Stimulated activated CD4-positive, alpha-beta T cell treated with anti-CD3 and anti-CD28 coated beads, Interleukin-4, amount 100 ng/mL, for 24 hours (primary cell): ENCODE measurements at regions not wholly inside any gene's neighbourhood (a gene's known extent, or its start where the extent isn't known, plus 50 kb on each side); places are given as distances from the start of the nearest gene placed in this dataset.
"Not testable (repeated sequence)": the region's sequence is repeated elsewhere in the genome, so short reads cannot be mapped to it uniquely, and the experiment has no call there.

Experiments used
- DNase-seq: peaks from one replicate; pipeline ENCODE4 v3.0.0-alpha.2; 2020

DNA sequence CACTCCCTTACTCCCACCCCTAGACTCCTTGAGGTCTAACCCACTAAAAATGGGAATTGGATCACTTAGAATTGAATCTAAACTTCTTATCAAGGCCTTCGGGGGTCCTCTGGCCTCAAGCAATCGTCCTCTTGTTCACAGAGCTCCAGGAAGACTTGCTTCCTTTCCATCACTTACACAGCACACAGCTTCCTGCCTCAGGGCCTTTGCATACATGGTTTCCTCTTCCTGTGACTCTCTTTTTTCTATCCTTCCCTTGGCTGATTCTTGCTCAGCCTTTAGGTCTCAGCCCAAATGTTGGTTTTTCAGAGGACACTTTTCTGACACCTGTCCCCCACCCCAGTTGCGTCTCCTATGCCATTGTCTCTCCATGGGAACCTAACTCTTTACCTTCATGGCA, 50.0 kb upstream of the ALDH1B1 start:
- DNase-seq, result no peak

DNA sequence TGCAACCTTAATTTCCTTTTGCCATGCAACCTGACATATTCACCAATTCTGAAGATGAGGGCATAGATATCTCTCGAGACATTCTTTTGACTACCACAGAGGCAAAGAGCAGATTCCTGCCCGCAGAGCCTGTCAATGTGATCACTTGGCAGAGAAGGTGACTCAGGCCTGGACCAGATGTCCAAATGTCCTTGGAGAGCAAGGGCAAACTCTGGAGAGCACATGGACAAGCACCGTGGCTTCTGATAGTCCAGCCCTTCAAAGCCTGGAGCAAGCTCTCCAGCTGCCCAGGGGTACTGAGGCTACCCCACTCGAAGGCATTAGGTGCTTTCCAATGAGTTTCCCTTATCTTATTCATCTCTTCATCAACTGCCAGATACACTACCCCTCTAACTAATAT, 50.4 kb upstream of the ALDH1B1 start:
- DNase-seq, result no peak

DNA sequence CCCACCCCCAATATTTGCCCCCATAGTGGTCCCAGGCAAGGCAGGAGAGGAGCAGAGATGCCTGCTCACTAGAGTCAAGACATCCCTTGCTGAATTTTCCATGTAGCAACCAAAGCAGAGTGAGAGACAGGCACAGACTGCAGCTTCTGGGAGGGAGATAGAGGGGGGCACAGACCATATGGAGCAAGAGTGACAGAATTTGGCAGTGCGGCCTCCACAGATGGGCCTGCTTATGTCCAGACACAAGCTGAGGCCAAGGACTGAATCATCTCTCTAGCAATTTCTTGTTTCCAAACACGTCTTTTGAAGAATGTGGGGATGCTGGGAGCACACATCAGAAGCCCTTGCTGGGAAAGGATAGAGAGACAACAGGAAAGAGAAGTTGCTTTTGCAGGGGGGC, 53.0 kb upstream of the ALDH1B1 start:
- no peak for DNase-seq

DNA sequence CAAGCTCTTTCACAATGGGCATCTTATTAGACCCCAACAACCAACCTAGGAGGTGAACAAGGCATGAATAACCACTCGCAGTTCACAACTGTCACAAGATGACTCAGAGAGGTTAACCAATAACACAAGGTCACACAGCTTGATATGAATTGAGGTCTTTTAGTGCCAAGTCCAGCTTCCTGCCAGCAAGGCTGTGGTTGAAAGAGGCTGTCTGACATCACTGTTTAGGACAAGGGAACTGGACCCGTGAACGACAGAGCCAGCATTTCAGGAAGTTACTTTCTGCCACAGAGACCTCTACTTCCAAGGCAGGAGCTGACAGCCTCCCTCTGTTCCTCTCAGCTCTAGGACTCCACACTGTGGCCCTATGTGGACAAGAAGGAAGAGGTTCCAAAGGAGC, 53.4 kb upstream of the ALDH1B1 start:
- no peak for DNase-seq

DNA sequence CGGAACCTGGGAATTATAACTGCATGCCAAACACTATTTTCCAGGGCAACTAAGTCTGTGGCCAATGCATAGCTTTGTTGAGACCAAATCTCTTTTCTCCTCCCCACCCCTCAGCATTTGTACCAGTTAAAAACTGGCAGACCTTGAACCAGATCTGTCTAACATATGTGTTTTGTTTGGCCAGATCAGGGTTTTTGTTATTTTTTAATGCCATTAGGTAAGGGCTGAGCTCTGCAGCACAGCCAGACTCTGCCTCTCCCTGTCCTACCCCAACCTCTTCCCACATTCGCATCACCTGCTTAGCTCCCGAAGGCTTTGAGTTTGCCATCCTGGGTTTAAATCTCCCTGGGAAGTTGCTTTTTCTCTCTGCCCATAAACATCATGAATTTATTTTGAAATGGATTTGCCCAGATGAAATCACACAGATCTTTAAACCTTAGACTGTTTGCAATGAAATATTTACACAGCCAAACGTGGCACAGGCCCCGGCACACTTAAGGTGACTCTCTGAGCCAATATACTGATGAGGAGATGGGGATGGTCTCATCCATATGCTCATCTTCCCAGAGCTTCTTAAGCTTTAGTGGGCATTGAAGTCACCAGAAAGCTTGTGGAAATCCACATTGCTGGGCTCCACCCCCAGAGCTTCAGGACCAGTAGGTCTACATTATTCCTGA, 54.0 kb upstream of the ALDH1B1 start:
- DNase-seq, result no peak

DNA sequence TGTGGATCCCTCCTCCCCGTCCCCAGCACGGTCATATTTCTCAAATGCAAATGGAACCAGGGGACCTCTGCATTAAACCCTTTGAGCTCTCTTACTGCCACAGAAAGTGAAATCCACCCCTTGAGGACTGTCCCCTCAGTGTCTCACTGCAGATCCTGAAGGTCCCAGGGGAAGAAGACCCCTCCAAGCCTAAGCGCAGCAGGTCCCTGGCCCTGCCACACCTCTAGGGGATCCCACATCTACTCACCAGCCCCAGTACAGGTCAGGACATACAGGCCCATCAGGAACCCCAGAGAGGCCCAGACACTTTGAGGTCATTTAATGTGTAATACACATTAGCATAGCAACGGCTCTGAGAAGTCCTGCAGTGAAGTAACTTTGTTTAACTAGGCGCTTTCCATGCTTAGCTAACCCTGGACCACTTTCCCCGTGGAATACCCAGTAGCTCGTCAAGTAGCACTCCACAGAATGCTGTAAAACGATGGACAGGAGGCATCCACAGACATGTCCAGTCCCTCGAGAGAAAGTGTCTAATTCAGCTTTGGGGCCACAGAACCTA, 54.7 kb upstream of the ALDH1B1 start:
- DNase-seq, result no peak

DNA sequence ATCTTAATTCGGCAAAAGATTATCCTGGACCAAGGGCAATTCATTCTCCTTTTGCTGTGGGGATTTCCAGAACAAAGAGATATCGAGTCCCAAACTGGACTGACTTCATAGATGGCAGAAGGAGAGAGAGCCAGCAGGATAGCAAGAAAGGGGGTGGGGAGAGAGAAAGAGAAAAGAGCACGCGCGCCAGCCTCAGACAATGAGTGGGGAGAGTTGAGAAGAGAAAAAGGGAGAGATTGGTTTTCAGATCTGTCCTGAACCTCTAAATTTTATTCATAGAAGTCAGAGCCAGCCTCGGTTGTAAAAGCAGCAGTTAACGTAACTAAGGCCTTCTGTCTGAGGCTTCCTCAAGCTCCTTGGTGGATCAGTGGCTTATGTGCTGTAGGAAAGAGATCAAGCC, 55.3 kb upstream of the ALDH1B1 start:
- DNase-seq, result no peak

DNA sequence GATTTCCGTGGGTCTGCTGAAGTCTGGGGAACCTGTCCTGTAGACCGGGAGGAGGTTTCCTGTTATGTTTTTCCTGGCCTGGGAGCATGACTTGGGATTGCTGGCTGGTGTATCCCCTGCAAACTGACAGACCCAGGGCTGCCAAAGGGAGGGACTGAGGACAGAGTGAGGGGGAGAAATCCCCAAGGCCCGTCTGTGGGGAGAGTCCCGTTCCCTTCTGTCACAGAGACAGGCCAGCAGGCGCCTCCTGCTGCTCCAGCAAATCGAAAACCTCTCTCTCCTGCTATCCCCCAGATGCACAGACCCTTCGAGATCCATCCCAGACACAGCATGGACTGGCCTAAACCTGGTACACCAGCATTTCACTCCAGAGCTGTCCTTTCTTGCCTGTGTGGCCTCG, 56.2 kb upstream of the ALDH1B1 start:
- no peak for DNase-seq

DNA sequence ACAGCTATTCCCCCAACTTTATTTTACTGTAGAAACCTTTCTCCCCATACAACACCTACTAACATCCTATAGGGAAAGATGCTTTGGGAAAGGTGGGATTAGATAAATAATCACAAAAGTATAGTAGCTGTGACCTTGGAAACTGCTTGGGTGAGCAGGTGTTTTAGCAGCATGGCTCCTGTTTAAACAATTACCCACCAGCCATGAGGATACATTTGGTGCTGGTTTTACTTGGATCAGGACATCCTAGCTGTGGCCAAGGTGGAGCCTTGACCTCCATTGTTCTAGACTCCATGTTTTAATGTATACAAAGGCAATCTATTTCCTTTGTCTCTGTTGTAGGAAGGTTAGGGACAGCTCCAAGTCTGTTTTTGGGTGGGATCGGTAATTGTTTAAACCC, 56.8 kb upstream of the ALDH1B1 start:
- DNase-seq, result no peak

DNA sequence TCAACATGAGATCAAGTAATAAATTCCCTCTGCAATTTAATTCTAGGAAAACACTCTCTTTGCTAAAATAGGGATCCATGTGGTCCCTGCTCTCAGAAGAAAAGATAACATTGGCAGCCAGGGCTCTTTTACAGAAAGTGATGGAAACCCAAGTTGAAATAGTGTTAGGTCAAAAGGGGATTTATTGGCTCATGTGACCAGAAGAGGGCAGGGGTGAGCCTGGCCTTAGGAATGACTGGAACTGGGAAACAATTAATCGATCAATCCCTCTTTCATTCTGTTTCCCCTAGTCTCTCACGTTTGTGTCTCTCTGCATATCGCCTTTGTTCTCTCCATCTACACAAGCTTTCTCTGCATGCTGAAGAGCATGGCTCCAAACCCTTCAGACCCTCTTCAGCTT, 58.3 kb upstream of the ALDH1B1 start:
- no peak for DNase-seq

DNA sequence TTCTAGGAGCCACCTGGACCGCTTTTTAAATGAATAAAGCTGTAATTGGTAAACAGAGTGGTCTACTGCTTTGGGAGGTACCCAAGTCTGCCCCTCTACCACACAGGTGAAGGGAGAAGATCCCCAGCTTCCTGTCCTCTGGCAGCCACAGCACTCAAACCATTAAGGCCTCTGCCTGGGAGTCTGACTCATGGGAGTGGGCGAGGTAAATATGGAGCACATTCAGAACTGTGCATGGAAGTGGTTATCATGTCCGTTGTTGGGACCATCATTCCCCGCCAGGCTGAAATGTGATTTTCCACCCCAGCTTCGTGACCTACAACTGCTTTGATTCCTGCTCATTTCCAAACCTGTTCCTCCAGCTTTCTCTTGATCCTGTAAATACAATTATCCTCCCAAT, 59.5 kb upstream of the ALDH1B1 start:
- DNase-seq, result no peak

DNA sequence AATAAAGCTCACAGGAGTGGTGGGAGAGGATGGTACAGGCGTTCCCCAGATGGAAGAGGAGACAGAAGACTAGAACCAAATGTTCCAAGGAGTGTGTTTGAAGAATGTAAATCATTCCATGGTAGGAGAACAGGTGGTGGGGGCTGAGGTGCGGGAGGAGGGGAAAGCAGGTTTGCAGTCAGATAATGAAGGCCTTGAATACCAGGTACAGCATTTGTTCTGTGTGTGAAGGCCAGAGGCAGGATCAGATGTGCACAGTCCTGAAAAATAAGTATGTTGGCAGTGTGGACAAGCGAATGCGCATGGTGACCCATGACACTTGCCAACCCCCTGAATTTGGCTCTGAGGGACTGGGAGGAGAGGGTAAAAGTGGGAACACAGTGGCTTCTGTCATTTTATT, 59.9 kb upstream of the ALDH1B1 start:
- DNase-seq, result no peak

DNA sequence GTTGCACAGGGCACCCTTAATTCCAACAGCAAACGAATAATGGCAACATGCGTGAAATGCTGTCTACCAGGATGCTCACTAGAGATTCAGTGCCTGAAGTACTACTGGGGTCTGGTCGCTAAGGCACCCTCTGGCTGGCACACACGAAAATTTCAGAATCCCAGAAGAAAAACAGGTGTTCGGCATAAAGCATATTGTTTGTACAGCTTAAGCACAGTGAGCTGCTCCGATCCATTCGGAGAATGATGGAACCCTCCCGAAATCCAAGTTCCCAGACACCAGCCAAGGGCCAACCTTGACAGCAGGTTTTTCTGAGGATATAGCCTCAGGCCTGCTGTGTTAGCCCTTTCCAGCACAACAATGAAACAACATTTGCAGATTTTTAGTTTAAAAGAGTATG, 61.4 kb upstream of the ALDH1B1 start:
- DNase-seq, result no peak

DNA sequence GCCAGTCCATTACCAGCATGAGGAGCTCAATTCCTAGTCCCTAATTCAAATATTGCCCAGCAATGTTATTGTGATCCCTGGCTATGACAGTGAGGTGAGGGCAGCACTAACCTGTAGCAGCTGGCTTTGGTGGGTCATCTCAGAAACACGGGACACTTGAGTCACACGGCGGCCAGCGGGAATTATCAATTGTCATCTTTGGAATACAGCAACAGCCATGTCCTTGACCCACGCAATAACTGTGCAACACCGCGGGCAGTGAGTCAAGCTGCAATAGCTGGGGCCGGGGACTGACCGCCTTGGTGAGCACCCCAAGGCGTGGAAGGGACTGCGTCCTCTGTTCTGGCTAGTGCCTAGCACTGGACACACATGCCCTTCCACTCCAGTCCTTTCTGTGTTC, 62.5 kb upstream of the ALDH1B1 start:
- no peak for DNase-seq

DNA sequence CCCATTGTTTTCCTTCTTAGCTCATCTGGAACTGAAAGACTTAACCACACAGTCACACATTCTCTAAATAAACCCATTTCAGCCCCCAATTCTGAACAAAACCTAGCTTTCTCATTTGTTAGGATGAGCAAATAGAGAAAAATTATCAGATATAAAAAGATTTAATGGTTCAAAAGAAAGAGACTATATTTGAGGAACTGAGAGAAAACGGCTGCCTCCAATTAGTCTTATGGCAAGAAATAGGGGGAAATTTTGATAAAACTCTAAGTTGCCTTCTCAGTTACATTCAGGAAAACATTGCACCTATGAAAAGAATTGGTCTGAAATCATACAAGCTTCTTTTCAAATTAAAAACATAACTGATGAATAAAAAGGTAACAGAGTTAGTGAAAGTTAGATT, 63.7 kb upstream of the ALDH1B1 start:
- DNase-seq, result no peak

DNA sequence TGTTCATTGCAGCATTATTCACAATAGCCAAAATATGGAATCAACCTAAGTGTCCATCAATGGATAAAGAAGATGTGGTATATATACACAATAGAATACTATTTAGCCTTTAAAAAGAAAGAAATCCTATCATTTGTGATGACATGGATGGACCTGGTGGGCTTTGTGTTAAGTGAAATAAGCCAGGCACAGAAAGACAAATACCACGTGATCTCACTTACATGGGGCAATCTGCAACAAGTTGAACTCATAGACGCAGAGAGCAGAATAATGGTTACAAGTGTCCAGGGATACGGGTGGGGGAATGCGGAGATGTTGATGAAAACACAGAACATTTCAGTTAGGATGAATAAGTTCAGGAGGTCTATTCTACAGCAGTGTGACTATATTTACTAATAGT, 66.4 kb upstream of the ALDH1B1 start:
- no peak for DNase-seq

DNA sequence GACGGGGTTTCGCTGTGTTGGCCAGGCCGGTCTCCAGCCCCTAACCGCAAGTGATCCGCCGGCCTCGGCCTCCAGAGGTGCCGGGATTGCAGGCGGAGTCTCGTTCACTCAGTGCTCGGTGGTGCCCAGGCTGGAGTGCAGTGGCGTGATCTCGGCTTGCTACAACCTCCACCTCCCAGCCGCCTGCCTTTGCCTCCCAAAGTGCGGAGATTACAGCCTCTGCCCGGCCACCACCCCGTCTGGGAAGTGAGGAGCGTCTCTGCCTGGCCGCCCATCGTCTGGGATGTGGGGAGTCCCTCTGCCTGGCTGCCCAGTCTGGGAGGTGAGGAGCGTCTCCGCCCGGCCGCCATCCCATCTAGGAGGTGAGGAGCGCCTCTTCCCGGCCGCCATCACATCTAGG, 68.3 kb upstream of the ALDH1B1 start:
- not testable (repeated sequence) for DNase-seq

DNA sequence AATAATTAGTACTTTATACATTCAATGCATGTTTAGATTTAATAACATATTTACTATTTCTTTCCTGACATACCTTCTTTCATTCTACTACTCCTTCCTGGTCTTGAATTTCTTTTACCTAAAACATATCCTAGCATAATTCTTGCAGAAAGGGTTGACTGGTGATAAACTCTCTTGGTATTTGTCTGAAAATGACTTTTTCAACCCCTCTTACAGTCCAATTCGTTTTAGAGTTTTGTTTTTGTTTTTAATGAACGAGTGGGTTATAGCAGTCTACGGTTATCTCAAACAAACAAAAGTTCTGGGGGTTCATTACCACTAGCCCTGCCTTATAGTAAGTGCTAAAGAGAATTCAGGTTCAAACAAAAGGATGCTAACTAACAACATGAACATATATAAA, 69.6 kb upstream of the ALDH1B1 start:
- DNase-seq, result no peak

DNA sequence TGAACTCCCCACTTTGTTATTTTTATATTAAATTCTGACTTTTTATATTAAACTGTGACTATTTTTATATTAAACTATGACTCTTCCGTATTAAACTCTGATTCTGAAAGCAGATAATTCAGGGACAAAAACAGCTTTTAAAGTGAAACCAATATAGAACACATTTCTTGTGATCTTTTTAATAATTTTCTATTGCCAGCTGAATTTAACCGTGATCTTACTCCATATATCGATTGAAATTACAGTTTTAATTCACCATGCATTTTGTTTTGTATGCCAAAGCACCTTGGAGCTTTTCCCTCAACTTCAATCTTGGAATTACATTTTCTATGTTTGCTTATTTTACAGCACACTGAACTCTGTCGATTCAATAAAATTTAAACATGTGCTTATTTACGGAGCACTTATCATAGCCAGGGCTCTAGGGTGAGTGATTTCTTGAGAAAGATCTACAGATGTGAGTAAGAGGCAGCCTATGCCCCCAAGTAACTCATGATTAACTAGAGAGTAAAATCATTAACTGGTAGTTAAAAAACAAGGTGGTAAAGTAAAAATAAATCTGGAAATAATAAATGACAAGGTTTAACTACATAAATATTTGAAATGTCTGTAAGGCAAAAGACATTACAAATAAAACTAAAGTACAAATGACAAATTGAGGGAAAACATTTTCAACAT, 72.9 kb upstream of the ALDH1B1 start:
- no peak for DNase-seq

DNA sequence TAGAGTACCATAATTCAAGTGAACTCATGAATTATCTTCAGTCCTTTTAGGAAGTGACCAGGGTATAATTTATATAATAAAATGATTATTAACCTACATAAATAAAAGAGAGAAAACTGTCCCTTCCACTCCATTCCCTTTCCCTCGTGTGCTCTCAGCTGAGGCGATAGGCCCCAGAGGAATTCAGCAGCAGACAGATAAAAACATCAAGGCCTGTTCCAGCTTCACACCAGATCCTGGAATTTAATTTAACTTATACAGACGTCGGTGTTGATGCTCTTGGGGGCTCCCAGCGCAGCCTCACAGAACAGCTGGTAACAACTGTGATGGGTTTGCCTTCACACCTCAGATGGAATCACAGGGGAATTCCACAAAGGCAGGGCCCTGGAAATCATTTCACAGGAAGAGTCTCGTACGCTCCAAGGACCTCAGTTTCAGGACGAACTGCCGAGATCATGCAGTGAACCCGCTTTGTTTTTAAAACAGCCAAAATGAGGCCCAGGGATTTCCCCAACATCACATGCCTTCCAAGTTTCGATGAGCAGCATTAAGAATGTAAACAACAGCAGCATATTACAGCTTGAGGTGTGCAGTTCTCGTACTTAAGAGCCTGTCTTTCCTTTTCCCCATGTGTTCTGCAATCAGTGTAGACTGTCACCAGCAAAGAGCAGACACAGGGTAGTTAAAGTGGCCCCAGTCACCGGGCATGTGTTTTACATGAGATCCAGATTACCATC, 73.6 kb upstream of the ALDH1B1 start:
- DNase-seq, result no peak

DNA sequence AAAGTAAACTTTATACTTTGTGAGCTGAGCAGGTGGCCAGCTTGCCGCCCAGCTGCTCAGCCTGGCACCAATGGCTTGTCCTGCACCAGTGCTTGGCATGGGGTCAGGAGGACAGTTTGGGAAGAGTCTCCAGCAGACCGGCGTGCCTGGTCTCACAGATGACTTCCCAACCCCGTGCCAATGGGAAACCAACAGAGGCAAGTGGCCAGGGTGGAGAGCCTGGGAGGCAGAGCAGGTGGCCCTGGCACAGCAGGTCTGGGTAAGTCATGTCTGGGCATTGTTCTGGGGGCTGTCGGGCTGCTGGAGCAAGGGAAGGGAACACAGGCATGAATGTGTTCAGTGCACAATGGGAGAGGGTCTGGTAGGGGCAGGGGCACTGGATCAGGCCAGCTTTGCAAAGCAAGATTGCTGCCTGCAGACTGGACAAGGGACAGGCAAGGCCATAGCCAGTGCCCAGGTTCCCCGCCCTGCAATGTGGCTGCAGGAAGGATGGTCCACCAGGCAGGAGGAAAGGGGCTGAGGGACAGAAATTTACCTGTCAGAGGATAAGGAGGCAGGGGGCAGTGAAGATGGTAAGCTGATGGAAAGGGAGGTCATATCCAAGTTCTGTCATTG, 76.2 kb upstream of the ALDH1B1 start:
- no peak for DNase-seq

DNA sequence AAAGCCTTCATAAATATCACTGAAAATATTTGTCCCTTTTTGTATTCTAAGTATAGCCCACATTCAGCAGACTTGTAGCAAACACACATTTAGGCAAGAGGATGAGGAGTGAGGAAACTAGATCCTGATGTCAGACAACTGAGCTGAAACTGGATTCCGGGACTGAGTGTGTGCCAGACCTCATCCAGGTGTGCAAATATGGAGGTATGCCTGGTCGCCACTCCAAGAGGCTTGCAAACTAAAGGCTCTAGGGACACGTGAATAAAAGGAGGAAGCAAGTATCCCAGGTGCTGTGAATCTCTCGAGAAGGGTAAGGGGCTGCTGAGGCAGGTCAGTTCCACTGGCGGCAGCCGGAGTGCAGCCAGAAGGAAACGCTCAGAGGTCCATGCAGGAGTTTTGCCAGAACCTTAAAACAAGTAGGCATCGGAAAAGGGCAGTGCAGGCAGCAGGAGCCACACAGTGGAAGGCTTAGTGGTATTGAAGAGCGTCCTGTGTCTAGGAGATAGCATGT, 77.4 kb upstream of the ALDH1B1 start:
- DNase-seq, result no peak

DNA sequence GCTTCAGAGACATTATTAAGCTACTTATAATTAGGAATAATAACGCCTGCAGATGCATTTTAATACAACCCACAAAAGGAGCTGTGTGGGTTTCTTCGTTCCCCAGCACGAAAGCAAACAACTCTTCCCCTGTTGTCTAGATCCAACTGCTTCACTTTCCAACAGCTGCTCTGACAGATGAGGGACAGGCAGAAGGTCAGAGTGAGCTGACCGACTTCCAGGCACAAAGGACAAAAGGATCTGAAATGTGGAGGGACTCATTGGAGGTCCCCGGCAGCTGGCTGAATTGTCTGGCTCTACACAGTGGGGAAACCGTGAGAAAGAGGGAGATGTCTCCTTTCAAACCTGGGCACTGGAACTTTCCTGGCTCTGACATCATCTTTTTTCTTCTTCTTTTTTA, 79.1 kb upstream of the ALDH1B1 start:
- no peak for DNase-seq
